DND-41 (cell line): ENCODE measurements at regions not wholly inside any gene's neighbourhood (a gene's known extent, or its start where the extent isn't known, plus 50 kb on each side); places are given as distances from the start of the nearest gene placed in this dataset.

ENCODE experiments used
- ATAC-seq: fragments of 200-7000 bp; cut with Tn5 transposase; 3 replicates; pipeline ENCODE4 v1.9.1; 2021; ENCODE audit warnings: low read depth; ENCODE audit not compliant: insufficient read depth
- DNase-seq: peaks from one replicate; pipeline ENCODE4 v3.0.0-alpha.2; 2020
- H2AFZ ChIP-seq: 2 replicates; pipeline ENCODE4 v1.6.0; 2012; ENCODE audit warnings: low read depth, low read length
- H3K27ac ChIP-seq: 2 replicates; pipeline ENCODE4 v1.5.1; 2012; ENCODE audit warnings: low read length, inconsistent platforms
- H3K27me3 ChIP-seq: fragments of 200-600 bp; sonication (generic); 2 replicates; pipeline ENCODE4 v1.6.0; 2012; ENCODE audit warnings: low read length, mild to moderate bottlenecking, inconsistent platforms; ENCODE audit not compliant: insufficient read depth, poor library complexity
- H3K36me3 ChIP-seq: 2 replicates; pipeline ENCODE4 v1.5.1; 2012; ENCODE audit warnings: low read length, inconsistent platforms; ENCODE audit not compliant: insufficient read depth
- H3K4me1 ChIP-seq: 2 replicates; pipeline ENCODE4 v1.5.1; 2012; ENCODE audit warnings: mild to moderate bottlenecking, low read length; ENCODE audit not compliant: insufficient read depth
- H3K4me2 ChIP-seq: 2 replicates; pipeline ENCODE4 v1.6.0; 2012; ENCODE audit warnings: mild to moderate bottlenecking, moderate library complexity, low read length, inconsistent platforms; ENCODE audit not compliant: insufficient read depth
- H3K4me3 ChIP-seq, 2 experiments: fragments of 200-600 bp in 1 of 2; shearing (Covaris generic) in 1 of 2; 2 replicates each; pipeline ENCODE4 v1.5.1; 2012 to 2016; ENCODE audit warnings: inconsistent platforms in 2 of 2, low read length in 2 of 2, mild to moderate bottlenecking in 2 of 2, low read depth in 1 of 2, moderate library complexity in 1 of 2
- H3K79me2 ChIP-seq: 2 replicates; pipeline ENCODE4 v1.6.0; 2012; ENCODE audit warnings: low read length, inconsistent platforms; ENCODE audit not compliant: insufficient read depth
- H3K9ac ChIP-seq: 2 replicates; pipeline ENCODE4 v1.6.0; 2012; ENCODE audit warnings: low read depth, mild to moderate bottlenecking, inconsistent platforms, low read length, moderate library complexity
- H3K9me3 ChIP-seq: 2 replicates; pipeline ENCODE4 v1.5.1; 2012; ENCODE audit warnings: low read length, moderate library complexity, mild to moderate bottlenecking, inconsistent platforms; ENCODE audit not compliant: insufficient read depth, severe bottlenecking
- H4K20me1 ChIP-seq: 2 replicates; pipeline ENCODE4 v1.6.0; 2012; ENCODE audit warnings: low read length; ENCODE audit not compliant: insufficient read depth
- CTCF ChIP-seq: IDR thresholded peaks from 2 replicates; pipeline ENCODE4 v1.5.1; 2012; ENCODE audit warnings: borderline replicate concordance, low read length, moderate library complexity, mild to moderate bottlenecking; ENCODE audit not compliant: poor library complexity, severe bottlenecking; ENCODE audit errors: extremely low read depth
- EZH2 ChIP-seq: IDR thresholded peaks from 3 replicates; pipeline ENCODE4 v1.6.1; 2012; ENCODE audit warnings: borderline replicate concordance, low read depth, mild to moderate bottlenecking, moderate library complexity, low read length, inconsistent platforms; ENCODE audit not compliant: severe bottlenecking

GRCh38 chr13:59534806-59535205 is 628.9 kb downstream of the DIAPH3 start:
- Histone ChIP-seq H3K4me3 (no peak overlapping the region), H3K27me3 (no peaks in the 10 kb centered on the region), H2AFZ (no peak overlapping the region), H3K9me3 (no peaks in the 10 kb centered on the region), H3K79me2 (no peaks in the 10 kb centered on the region), H4K20me1 (no peaks in the 10 kb centered on the region), H3K36me3 (no peaks in the 10 kb centered on the region), H3K4me2 (no peak overlapping the region), H3K27ac (no peak overlapping the region), H3K4me1 (peaks cover 19% of the 10 kb centered on the region), H3K9ac (no peak overlapping the region)
- ATAC-seq: no peak
- no peak for DNase-seq
- TF ChIP-seq EZH2 (no peak), CTCF (no peak)

- Histone ChIP-seq H3K27ac (no peak overlapping the region), H3K36me3 (no peaks in the 10 kb centered on the region), H3K9ac (no peak overlapping the region), H3K9me3 (no peaks in the 10 kb centered on the region), H2AFZ (no peak overlapping the region), H3K27me3 (no peaks in the 10 kb centered on the region), H3K4me3 (no peak overlapping the region), H3K79me2 (no peaks in the 10 kb centered on the region), H3K4me2 (no peak overlapping the region), H4K20me1 (no peaks in the 10 kb centered on the region), H3K4me1 (peaks cover 4% of the 10 kb centered on the region; the same call in 1 of the 2 replicates)
- DNase-seq: no peak
- TF ChIP-seq EZH2 (no peak), CTCF (no peak)
- ATAC-seq: no peak
These were observed 626.2 kb downstream of the DIAPH3 start for GRCh38 chr13:59537500-59537899.

- Histone ChIP-seq H3K36me3 (no peaks in the 10 kb centered on the region), H3K27ac (no peak overlapping the region), H3K9me3 (no peaks in the 10 kb centered on the region), H3K27me3 (no peaks in the 10 kb centered on the region), H3K4me2 (no peak overlapping the region), H3K9ac (no peak overlapping the region), H3K79me2 (no peaks in the 10 kb centered on the region), H4K20me1 (no peaks in the 10 kb centered on the region), H3K4me3 (no peak overlapping the region), H3K4me1 (no peaks in the 10 kb centered on the region), H2AFZ (no peak overlapping the region)
- no peak for DNase-seq
- TF ChIP-seq CTCF: no peak
- no peak for TF ChIP-seq EZH2
- ATAC-seq: no peak
These were observed 625.2 kb downstream of the DIAPH3 start for GRCh38 chr13:59538512-59538911.

GRCh38 chr13:59542303-59542702 is 621.4 kb downstream of the DIAPH3 start:
- Histone ChIP-seq H3K4me2 (no peak overlapping the region), H3K9me3 (no peaks in the 10 kb centered on the region), H3K9ac (no peak overlapping the region), H4K20me1 (no peaks in the 10 kb centered on the region), H3K27me3 (no peaks in the 10 kb centered on the region), H3K4me1 (no peaks in the 10 kb centered on the region), H3K79me2 (no peaks in the 10 kb centered on the region), H3K36me3 (no peaks in the 10 kb centered on the region), H3K27ac (no peak overlapping the region), H2AFZ (no peak overlapping the region), H3K4me3 (no peak overlapping the region)
- ATAC-seq (no peak), DNase-seq (no peak)
- TF ChIP-seq CTCF: no peak
- TF ChIP-seq EZH2: no peak
